Endothelial cell of umbilical vein (primary cell): ENCODE measurements at regions not wholly inside any gene's neighbourhood (a gene's known extent, or its start where the extent isn't known, plus 50 kb on each side); places are given as distances from the start of the nearest gene placed in this dataset.

ENCODE experiments used
- BruUV-seq: library from RNA; stranded (reverse); fragments of 400-500 nt; replicated peaks from 2 replicates; lab custom pipeline; 2021; lab: Mats Ljungman, UMichigan
- CTCF ChIA-PET: fragments of 300-600, 350-600 bp; sonication (Branson Sonifier 250); formaldehyde crosslinking; loops from one replicate; lab custom pipeline; 2021; ENCODE audit warnings: antibody characterized with exemption, inconsistent platforms; lab: Charles Lee
- POLR2A ChIA-PET: fragments of 300-600, 350-600 bp; sonication (Branson Sonifier 250); formaldehyde crosslinking; loops from one replicate; lab custom pipeline; 2021; ENCODE audit warnings: antibody characterized with exemption, inconsistent platforms; lab: Charles Lee
- DNase-seq: peaks from one replicate; pipeline ENCODE4 v3.0.0-alpha.2; 2011; ENCODE audit warnings: low read depth, low spot score
- FAIRE-seq: peaks from 2 replicates; lab custom pipeline; 2011; peaks lifted over from hg19 to GRCh38; lab: Jason Lieb, UNC
- H2AFZ ChIP-seq: 2 replicates; pipeline ENCODE4 v1.6.0; 2012; ENCODE audit warnings: low read depth, low read length, control low read depth, inconsistent platforms
- H3K27ac ChIP-seq: 2 replicates; pipeline ENCODE4 v1.5.1; 2011; ENCODE audit warnings: low read depth, mild to moderate bottlenecking, control low read depth, low read length, moderate library complexity; ENCODE audit not compliant: insufficient read depth
- H3K27me3 ChIP-seq, 2 experiments: 2 replicates each; pipeline versions ENCODE4 v1.6.0 to v1.6.1; 2011; ENCODE audit warnings: low read length in 2 of 2, mixed read lengths in 1 of 2; ENCODE audit not compliant: control insufficient read depth in 2 of 2, insufficient read depth in 2 of 2
- H3K36me3 ChIP-seq, 2 experiments: 2 replicates in 1 of 2; 3 replicates in 1 of 2; pipeline ENCODE4 v1.5.1; 2011; ENCODE audit warnings: low read length in 2 of 2, mild to moderate bottlenecking in 1 of 2, moderate library complexity in 1 of 2; ENCODE audit not compliant: control insufficient read depth in 2 of 2, insufficient read depth in 2 of 2; ENCODE audit errors: extremely low read depth in 1 of 2
- H3K4me1 ChIP-seq: 3 replicates; pipeline ENCODE4 v1.5.1; 2011; ENCODE audit warnings: mild to moderate bottlenecking, low read length; ENCODE audit not compliant: control insufficient read depth, insufficient read depth; ENCODE audit errors: extremely low read depth
- H3K4me2 ChIP-seq: 2 replicates; pipeline ENCODE4 v1.6.1; 2011; ENCODE audit warnings: low read length, control low read depth, mixed read lengths; ENCODE audit not compliant: insufficient read depth
- H3K4me3 ChIP-seq, 3 experiments: fragments of 200-600 bp in 1 of 3; sonication (generic), shearing (Covaris generic) in 1 of 3; replicated peaks in 1 of 3; 2 replicates each; pipeline ENCODE4 v1.5.1; 2011 to 2016; ENCODE audit warnings: control low read depth in 3 of 3, low read length in 3 of 3, mild to moderate bottlenecking in 2 of 3, inconsistent platforms in 1 of 3, low read depth in 1 of 3, moderate library complexity in 1 of 3; ENCODE audit not compliant: insufficient read depth in 1 of 3
- H3K79me2 ChIP-seq: 2 replicates; pipeline ENCODE4 v1.6.0; 2012; ENCODE audit warnings: low read length, inconsistent platforms; ENCODE audit not compliant: control insufficient read depth, insufficient read depth
- H3K9ac ChIP-seq: replicated peaks from 2 replicates; pipeline ENCODE3; 2011; ENCODE audit warnings: low read length, control low read depth; ENCODE audit not compliant: insufficient read depth; ENCODE audit errors: extremely low read depth
- H3K9me1 ChIP-seq: replicated peaks from 3 replicates; pipeline ENCODE4 v1.6.0; 2011; ENCODE audit warnings: mild to moderate bottlenecking, low read length; ENCODE audit not compliant: control insufficient read depth, insufficient read depth; ENCODE audit errors: extremely low read depth
- H3K9me3 ChIP-seq: replicated peaks from 2 replicates; pipeline ENCODE4 v1.5.1; 2012; ENCODE audit warnings: low read length, inconsistent platforms; ENCODE audit not compliant: control insufficient read depth, insufficient read depth
- H4K20me1 ChIP-seq: replicated peaks from 2 replicates; pipeline ENCODE3; 2011; ENCODE audit warnings: mild to moderate bottlenecking, low read length; ENCODE audit not compliant: control insufficient read depth, insufficient read depth; ENCODE audit errors: extremely low read depth
- CTCF ChIP-seq, 2 donors: IDR thresholded peaks; 1 replicate in 1 of 2; 2 replicates in 1 of 2; pipeline ENCODE4 v1.5.1; 2011; ENCODE audit warnings: low read length in 2 of 2, mild to moderate bottlenecking in 2 of 2, moderate library complexity in 2 of 2, control low read depth in 1 of 2, inconsistent platforms in 1 of 2, low read depth in 1 of 2; ENCODE audit not compliant: insufficient read depth in 1 of 2; ENCODE audit errors: extremely low read depth in 1 of 2
- EZH2 ChIP-seq: IDR thresholded peaks from 2 replicates; pipeline ENCODE4 v1.6.1; 2012; ENCODE audit warnings: borderline replicate concordance, low read depth, mild to moderate bottlenecking, moderate library complexity, low read length, inconsistent platforms; ENCODE audit not compliant: severe bottlenecking
- FOS ChIP-seq: IDR thresholded peaks from 2 replicates; pipeline ENCODE4 v1.6.1; 2011; ENCODE audit warnings: mild to moderate bottlenecking, low read length, moderate library complexity, borderline replicate concordance; ENCODE audit not compliant: insufficient read depth
- GATA2 ChIP-seq: IDR thresholded peaks from 2 replicates; pipeline ENCODE4 v1.7.0; 2011; ENCODE audit warnings: low read depth, mild to moderate bottlenecking, moderate library complexity, mixed read lengths, low read length; ENCODE audit not compliant: insufficient read length, insufficient read depth
- JUN ChIP-seq: IDR thresholded peaks from 2 replicates; pipeline ENCODE4 v1.6.1; 2011; ENCODE audit warnings: borderline replicate concordance, low read depth; ENCODE audit not compliant: insufficient read length, insufficient read depth
- MAX ChIP-seq: IDR thresholded peaks from 2 replicates; pipeline ENCODE4 v1.6.1; 2011; ENCODE audit not compliant: insufficient read depth, insufficient read length
- MYC ChIP-seq: IDR thresholded peaks from one replicate; pipeline ENCODE4 v1.6.1; 2011; ENCODE audit warnings: mild to moderate bottlenecking, low read depth, low read length
- POLR2A ChIP-seq: IDR thresholded peaks from 2 replicates; pipeline ENCODE4 v1.6.1; 2012; ENCODE audit warnings: low read depth, mild to moderate bottlenecking, control low read depth, low read length
- POLR2AphosphoS5 ChIP-seq: IDR thresholded peaks from 2 replicates; pipeline ENCODE4 v1.6.1; 2012; ENCODE audit warnings: low read depth, mild to moderate bottlenecking, control low read depth, low read length, moderate library complexity; ENCODE audit not compliant: insufficient read depth
- dilution Hi-C: fragments of 300-500 bp; cut with MboI; formaldehyde crosslinking; loops from one replicate; pipeline ENCODE4 v1.15.0; 2019; ENCODE audit warnings: low sequenced_read_pairs; ENCODE audit not compliant: extremely low pct_ligation_motif_present
- intact Hi-C: fragments of 100-400 bp; cut with micrococcal nuclease; formaldehyde crosslinking; loops from one replicate; pipeline ENCODE4 v1.10.0; 2022

- BruUV-seq = no TSS peak
- POLR2A ChIA-PET = no interaction called here
- H3K4me2 ChIP-seq = no peak overlapping the region
- CTCF ChIA-PET = interaction anchor here (1.9 kb wide), 1 partner anchor 14 kb away, joined by 4 read pairs; no protein-coding TSS in a partner anchor
- no peaks in the 10 kb centered on the region for H3K79me2 ChIP-seq
- dilution Hi-C loops = no loop called here
- intact Hi-C loops = no loop called here
- H2AFZ ChIP-seq = no peak overlapping the region
- H3K4me1 ChIP-seq = no peaks in the 10 kb centered on the region
- DNase-seq (no peak), FAIRE-seq (no peak)
- no peaks in the 10 kb centered on the region for H3K9me1 ChIP-seq
- no peak for TF ChIP-seq MAX
- TF ChIP-seq JUN = no peak
- no peak for TF ChIP-seq POLR2A
- TF ChIP-seq CTCF (IDR thresholded peaks at IDR 0.05; ENCODE audit: extremely low read depth in 1 of 2, insufficient read depth in 1 of 2, low read depth in 1 of 2, low read length in 2 of 2) = no peak
- TF ChIP-seq GATA2 = no peak
- no peak for TF ChIP-seq MYC
- TF ChIP-seq EZH2 = no peak
- no peak for TF ChIP-seq POLR2AphosphoS5
- TF ChIP-seq FOS = no peak
- no peaks in the 10 kb centered on the region for H3K9me3 ChIP-seq
- H3K4me3 ChIP-seq = no peak overlapping the region
- no peak overlapping the region for H3K9ac ChIP-seq
- H4K20me1 ChIP-seq = no peaks in the 10 kb centered on the region
- H3K36me3 ChIP-seq = no peaks in the 10 kb centered on the region
- H3K27ac ChIP-seq = no peak overlapping the region
- H3K27me3 ChIP-seq = no peaks in the 10 kb centered on the region
Measured at GRCh38 chr15:94592495-94592894, 361.1 kb downstream of the MCTP2 start.
